HCT116 (cell line): ENCODE measurements at regions not wholly inside any gene's neighbourhood (a gene's known extent, or its start where the extent isn't known, plus 50 kb on each side); places are given as distances from the start of the nearest gene placed in this dataset.

Experiments
- ATF3 ChIP-seq: IDR thresholded peaks from 2 replicates; pipeline ENCODE4 v1.6.1; 2012
- EGR1 ChIP-seq: IDR thresholded peaks from 2 replicates; pipeline ENCODE4 v1.6.1; 2012; ENCODE audit warnings: low read depth
- TF ChIP-seq, protein P1 (sequence below), 3 experiments: fragments of 200-600 bp in 1 of 3; sonication (generic) in 1 of 3; IDR thresholded peaks in 2 of 3; conservative IDR thresholded peaks in 1 of 3; 2 replicates each; pipeline ENCODE4 v1.5.1; 2012 to 2017; ENCODE audit warnings: low read depth in 2 of 3, low read length in 2 of 3, antibody characterized with exemption in 1 of 3, borderline replicate concordance in 1 of 3, control low read depth in 1 of 3, mild to moderate bottlenecking in 1 of 3, mixed read lengths in 1 of 3, mixed run types in 1 of 3, moderate library complexity in 1 of 3; ENCODE audit not compliant: insufficient read depth in 1 of 3

- TF ChIP-seq, protein P1, sequence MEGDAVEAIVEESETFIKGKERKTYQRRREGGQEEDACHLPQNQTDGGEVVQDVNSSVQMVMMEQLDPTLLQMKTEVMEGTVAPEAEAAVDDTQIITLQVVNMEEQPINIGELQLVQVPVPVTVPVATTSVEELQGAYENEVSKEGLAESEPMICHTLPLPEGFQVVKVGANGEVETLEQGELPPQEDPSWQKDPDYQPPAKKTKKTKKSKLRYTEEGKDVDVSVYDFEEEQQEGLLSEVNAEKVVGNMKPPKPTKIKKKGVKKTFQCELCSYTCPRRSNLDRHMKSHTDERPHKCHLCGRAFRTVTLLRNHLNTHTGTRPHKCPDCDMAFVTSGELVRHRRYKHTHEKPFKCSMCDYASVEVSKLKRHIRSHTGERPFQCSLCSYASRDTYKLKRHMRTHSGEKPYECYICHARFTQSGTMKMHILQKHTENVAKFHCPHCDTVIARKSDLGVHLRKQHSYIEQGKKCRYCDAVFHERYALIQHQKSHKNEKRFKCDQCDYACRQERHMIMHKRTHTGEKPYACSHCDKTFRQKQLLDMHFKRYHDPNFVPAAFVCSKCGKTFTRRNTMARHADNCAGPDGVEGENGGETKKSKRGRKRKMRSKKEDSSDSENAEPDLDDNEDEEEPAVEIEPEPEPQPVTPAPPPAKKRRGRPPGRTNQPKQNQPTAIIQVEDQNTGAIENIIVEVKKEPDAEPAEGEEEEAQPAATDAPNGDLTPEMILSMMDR (IDR thresholded peaks at IDR 0.05 in 2 of 3, conservative IDR thresholded peaks at IDR 0.05 in 1 of 3; ENCODE audit: borderline replicate concordance in 1 of 3, insufficient read depth in 1 of 3, low read depth in 2 of 3, low read length in 2 of 3) = no peak
- TF ChIP-seq EGR1 = no peak
- no peak for TF ChIP-seq ATF3
These were observed 115.0 kb upstream of the RBMS1 start for GRCh38 chr2:160608599-160608998.
